ENCODE measurements at regions not wholly inside any gene's neighbourhood (a gene's known extent, or its start where the extent isn't known, plus 50 kb on each side); places are given as distances from the start of the nearest gene placed in this dataset.

GRCh38 chr6:144585217-144585814 lies 300.2 kb downstream of the UTRN start:
- Histone ChIP-seq H3K36me3 (no peaks in the 10 kb centered on the region), H3K27ac (no peak overlapping the region), H3K4me3 (no peak overlapping the region), H3K9me3 (no peaks in the 10 kb centered on the region), H3K27me3 (no peaks in the 10 kb centered on the region), H3K4me1 (peaks cover 0 to 18% of the 10 kb centered on the region in 2 donors)
- peak; percentile 57 to 72 for TF ChIP-seq CTCF (IDR thresholded peaks at IDR 0.05)
- no peak for DNase-seq (ENCODE audit: low spot score)

- Histone ChIP-seq H3K27ac (no peak overlapping the region), H3K27me3 (no peaks in the 10 kb centered on the region), H3K4me1 (peaks cover 0 to 16% of the 10 kb centered on the region in 2 donors), H3K9me3 (no peaks in the 10 kb centered on the region), H3K36me3 (no peaks in the 10 kb centered on the region), H3K4me3 (no peak overlapping the region)
- no peak for TF ChIP-seq CTCF (IDR thresholded peaks at IDR 0.05)
- no peak for DNase-seq (ENCODE audit: low spot score)
Observed at GRCh38 chr6:144586986-144587385, 301.9 kb downstream of the UTRN start.

GRCh38 chr6:144588697-144589325 lies 303.7 kb downstream of the UTRN start:
- no peak overlapping the region for H3K4me3 ChIP-seq
- no peaks in the 10 kb centered on the region for H3K4me1 ChIP-seq
- no peak for DNase-seq (ENCODE audit: low spot score)
- no peak for TF ChIP-seq CTCF (IDR thresholded peaks at IDR 0.05)
- H3K27me3 ChIP-seq = no peaks in the 10 kb centered on the region
- no peak overlapping the region for H3K27ac ChIP-seq
- H3K36me3 ChIP-seq = no peaks in the 10 kb centered on the region
- no peaks in the 10 kb centered on the region for H3K9me3 ChIP-seq

- Histone ChIP-seq H3K4me3 (no peak overlapping the region), H3K27ac (no peak overlapping the region), H3K36me3 (no peaks in the 10 kb centered on the region), H3K9me3 (no peaks in the 10 kb centered on the region), H3K4me1 (no peaks in the 10 kb centered on the region), H3K27me3 (no peaks in the 10 kb centered on the region)
- no peak for DNase-seq (ENCODE audit: low spot score)
- TF ChIP-seq CTCF (IDR thresholded peaks at IDR 0.05) = no peak
Observed at GRCh38 chr6:144590532-144590931, 305.4 kb downstream of the UTRN start.

- Histone ChIP-seq H3K27ac (no peak overlapping the region), H3K9me3 (no peaks in the 10 kb centered on the region), H3K4me3 (no peak overlapping the region), H3K27me3 (no peaks in the 10 kb centered on the region), H3K4me1 (no peaks in the 10 kb centered on the region), H3K36me3 (no peaks in the 10 kb centered on the region)
- TF ChIP-seq CTCF (IDR thresholded peaks at IDR 0.05) = no peak
- DNase-seq (ENCODE audit: low spot score) = no peak
Observed at GRCh38 chr6:144593392-144593791, 308.3 kb downstream of the UTRN start.

GRCh38 chr6:144594585-144594984 lies 309.4 kb downstream of the UTRN start:
- no peak for TF ChIP-seq CTCF (IDR thresholded peaks at IDR 0.05)
- DNase-seq (ENCODE audit: low spot score) = no peak
- Histone ChIP-seq H3K27ac (no peak overlapping the region), H3K27me3 (no peaks in the 10 kb centered on the region), H3K36me3 (no peaks in the 10 kb centered on the region), H3K4me3 (no peak overlapping the region), H3K9me3 (no peaks in the 10 kb centered on the region), H3K4me1 (no peaks in the 10 kb centered on the region)
